GM23338 (cell line): ENCODE measurements at regions not wholly inside any gene's neighbourhood (a gene's known extent, or its start where the extent isn't known, plus 50 kb on each side); places are given as distances from the start of the nearest gene placed in this dataset.

ENCODE experiments used
- EZH2 ChIP-seq: fragments of 200-600 bp; sonication (generic); IDR thresholded peaks from one replicate; pipeline ENCODE4 v1.8.0; 2017; ENCODE audit warnings: antibody characterized with exemption, mild to moderate bottlenecking, low read depth; ENCODE audit not compliant: unreplicated experiment
- JUNB ChIP-seq: IDR thresholded peaks from one replicate; pipeline ENCODE4 v1.6.1; 2016; ENCODE audit warnings: antibody characterized with exemption; ENCODE audit not compliant: unreplicated experiment
- POLR2AphosphoS5 ChIP-seq: IDR thresholded peaks from 2 replicates; pipeline ENCODE4 v1.6.1; 2016; ENCODE audit warnings: antibody characterized with exemption, low read depth
- TF ChIP-seq, protein P1 (sequence below), 2 experiments: fragments of 200-600 bp in 1 of 2; sonication (generic) in 1 of 2; conservative IDR thresholded peaks; 2 replicates each; pipeline versions ENCODE4 v1.5.1 to v1.6.1; 2016 to 2017; ENCODE audit warnings: antibody characterized with exemption in 2 of 2, low read depth in 2 of 2, mild to moderate bottlenecking in 2 of 2, moderate library complexity in 1 of 2

DNA sequence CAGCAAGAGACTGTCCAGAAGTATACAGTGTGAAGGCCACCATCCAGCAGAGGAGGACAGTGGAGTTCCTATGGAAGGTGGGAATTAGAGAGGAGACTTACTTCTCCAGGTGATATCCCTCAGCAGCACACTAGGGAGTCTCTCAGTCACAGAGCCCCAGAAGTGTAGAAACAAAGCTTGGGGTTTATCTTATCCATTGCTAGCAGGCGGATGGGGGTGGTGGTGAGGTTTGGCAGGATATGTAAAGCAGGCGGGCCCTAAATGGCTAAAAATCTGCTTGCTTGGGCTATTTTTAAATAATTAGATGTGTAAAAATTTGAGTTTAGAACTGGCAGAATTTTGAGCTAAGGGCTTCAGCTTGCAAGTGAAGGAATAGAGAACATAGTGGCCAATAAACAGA is 50.1 kb upstream of the RGS18 start:
- TF ChIP-seq, protein P1, sequence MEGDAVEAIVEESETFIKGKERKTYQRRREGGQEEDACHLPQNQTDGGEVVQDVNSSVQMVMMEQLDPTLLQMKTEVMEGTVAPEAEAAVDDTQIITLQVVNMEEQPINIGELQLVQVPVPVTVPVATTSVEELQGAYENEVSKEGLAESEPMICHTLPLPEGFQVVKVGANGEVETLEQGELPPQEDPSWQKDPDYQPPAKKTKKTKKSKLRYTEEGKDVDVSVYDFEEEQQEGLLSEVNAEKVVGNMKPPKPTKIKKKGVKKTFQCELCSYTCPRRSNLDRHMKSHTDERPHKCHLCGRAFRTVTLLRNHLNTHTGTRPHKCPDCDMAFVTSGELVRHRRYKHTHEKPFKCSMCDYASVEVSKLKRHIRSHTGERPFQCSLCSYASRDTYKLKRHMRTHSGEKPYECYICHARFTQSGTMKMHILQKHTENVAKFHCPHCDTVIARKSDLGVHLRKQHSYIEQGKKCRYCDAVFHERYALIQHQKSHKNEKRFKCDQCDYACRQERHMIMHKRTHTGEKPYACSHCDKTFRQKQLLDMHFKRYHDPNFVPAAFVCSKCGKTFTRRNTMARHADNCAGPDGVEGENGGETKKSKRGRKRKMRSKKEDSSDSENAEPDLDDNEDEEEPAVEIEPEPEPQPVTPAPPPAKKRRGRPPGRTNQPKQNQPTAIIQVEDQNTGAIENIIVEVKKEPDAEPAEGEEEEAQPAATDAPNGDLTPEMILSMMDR (conservative IDR thresholded peaks at IDR 0.05; ENCODE audit: low read depth in 2 of 2), result no peak
- no peak for TF ChIP-seq EZH2
- no peak for TF ChIP-seq POLR2AphosphoS5
- no peak for TF ChIP-seq JUNB
